Heart left ventricle (tissue), 13 donors: ENCODE measurements at regions not wholly inside any gene's neighbourhood (a gene's known extent, or its start where the extent isn't known, plus 50 kb on each side); places are given as distances from the start of the nearest gene placed in this dataset.

Source experiments
- POLR2A ChIP-seq, 2 donors: fragments of 450-650 bp; IDR thresholded peaks; one replicate each; pipeline ENCODE4 v1.6.1; 2017; ENCODE audit warnings: antibody characterized with exemption in 2 of 2, mild to moderate bottlenecking in 2 of 2, moderate library complexity in 2 of 2
- TF ChIP-seq, protein P1 (sequence below), 12 donors: fragments of 200-600 bp; sonication (generic) in 4 of 12; IDR thresholded peaks; one replicate each; pipeline versions ENCODE4 v1.5.0 to v1.8.0; 2018 to 2022; ENCODE audit warnings: antibody characterized with exemption in 12 of 12, mild to moderate bottlenecking in 5 of 12
- donor health status: ischemic (EF 13 %, LVEDD 7.1; RV severe dilation, severe dysfunction).
- donor health status: DM: no; HTN: yes; CAD: no.
- donor health status: DM: no; HTN: no; CAD: no.
- donor health status: ischemic (EF 25% LVEDD 6.9; RV normal size, moderate dysfunction).
- donor health status: ischemic (EF 25% LVEDD 5.7; RV mildly dilated, moderate dysfunction).
- donor health status: ischemic (EF 35%, LVEDD 5.7; RV mildly dilated, moderate dysfunction).
- donor health status: nonischemic (EF 11% LVEDD 7.7; RV severe dilation, severe dysfunction).
- donor health status: DM: yes; HTN: yes; CAD: no.
- donor health status: PGD.
- donor health status: ischemic (EF 29% LVEDD 5.4; RV normal size, mild dysfunction).
- donor health status: nonischemic (EF 23%, LVEDD 6.1; RV moderate dilation, normal function).

GRCh38 chr14:87108726-87109125 lies 884.3 kb downstream of the GALC start:
- no peak for TF ChIP-seq POLR2A (IDR thresholded peaks at IDR 0.05)
- TF ChIP-seq, protein P1, sequence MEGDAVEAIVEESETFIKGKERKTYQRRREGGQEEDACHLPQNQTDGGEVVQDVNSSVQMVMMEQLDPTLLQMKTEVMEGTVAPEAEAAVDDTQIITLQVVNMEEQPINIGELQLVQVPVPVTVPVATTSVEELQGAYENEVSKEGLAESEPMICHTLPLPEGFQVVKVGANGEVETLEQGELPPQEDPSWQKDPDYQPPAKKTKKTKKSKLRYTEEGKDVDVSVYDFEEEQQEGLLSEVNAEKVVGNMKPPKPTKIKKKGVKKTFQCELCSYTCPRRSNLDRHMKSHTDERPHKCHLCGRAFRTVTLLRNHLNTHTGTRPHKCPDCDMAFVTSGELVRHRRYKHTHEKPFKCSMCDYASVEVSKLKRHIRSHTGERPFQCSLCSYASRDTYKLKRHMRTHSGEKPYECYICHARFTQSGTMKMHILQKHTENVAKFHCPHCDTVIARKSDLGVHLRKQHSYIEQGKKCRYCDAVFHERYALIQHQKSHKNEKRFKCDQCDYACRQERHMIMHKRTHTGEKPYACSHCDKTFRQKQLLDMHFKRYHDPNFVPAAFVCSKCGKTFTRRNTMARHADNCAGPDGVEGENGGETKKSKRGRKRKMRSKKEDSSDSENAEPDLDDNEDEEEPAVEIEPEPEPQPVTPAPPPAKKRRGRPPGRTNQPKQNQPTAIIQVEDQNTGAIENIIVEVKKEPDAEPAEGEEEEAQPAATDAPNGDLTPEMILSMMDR (IDR thresholded peaks at IDR 0.05): no peak
